H7 (cell line): ENCODE measurements at regions not wholly inside any gene's neighbourhood (a gene's known extent, or its start where the extent isn't known, plus 50 kb on each side); places are given as distances from the start of the nearest gene placed in this dataset.
"Not testable (repeated sequence)": the region's sequence is repeated elsewhere in the genome, so short reads cannot be mapped to it uniquely, and the experiment has no call there.

ENCODE experiments used
- DNase-seq: peaks from one replicate; pipeline ENCODE4 v3.0.0; 2012
- H3K27me3 ChIP-seq: 2 replicates; pipeline ENCODE4 v1.6.0; 2011; ENCODE audit warnings: mild to moderate bottlenecking, low read length; ENCODE audit not compliant: control insufficient read depth, insufficient read depth
- H3K36me3 ChIP-seq: replicated peaks from 2 replicates; pipeline ENCODE4 v1.5.1; 2011; ENCODE audit warnings: low read length; ENCODE audit not compliant: control insufficient read depth, insufficient read depth
- H3K4me3 ChIP-seq: 2 replicates; pipeline ENCODE4 v1.5.1; 2011; ENCODE audit warnings: low read depth, mild to moderate bottlenecking, control low read depth, low read length, moderate library complexity; ENCODE audit not compliant: insufficient read depth

GRCh38 chr3:102905811-102906210 lies 471.0 kb downstream of the ZPLD1 start:
- H3K4me3 ChIP-seq: no peak overlapping the region
- H3K27me3 ChIP-seq: no peaks in the 10 kb centered on the region; the same call in 1 of the 2 replicates
- no peak for DNase-seq
- H3K36me3 ChIP-seq: no peaks in the 10 kb centered on the region

DNA sequence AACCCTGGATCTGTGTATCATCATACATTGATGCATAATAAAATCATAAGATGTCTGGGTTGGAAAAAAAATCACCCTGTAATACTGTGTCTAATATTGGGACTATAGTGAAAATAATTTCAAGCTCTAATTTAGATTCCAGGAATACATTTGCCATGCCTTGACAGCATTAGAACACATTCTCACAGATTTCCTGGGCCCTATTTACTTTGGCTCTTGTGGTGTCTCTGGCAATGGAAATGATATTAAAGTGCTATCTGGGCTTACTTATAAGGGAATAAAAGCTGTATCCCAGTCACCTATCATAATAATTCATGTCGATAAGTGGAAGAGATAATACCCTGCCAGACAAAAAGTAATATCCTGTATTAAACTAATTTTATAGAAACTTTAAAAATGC lies 472.0 kb downstream of the ZPLD1 start:
- Histone ChIP-seq H3K27me3 (no peaks in the 10 kb centered on the region), H3K36me3 (no peaks in the 10 kb centered on the region), H3K4me3 (no peak overlapping the region)
- DNase-seq: no peak

- Histone ChIP-seq H3K27me3 (no peaks in the 10 kb centered on the region), H3K36me3 (no peaks in the 10 kb centered on the region), H3K4me3 (no peak overlapping the region)
- DNase-seq: no peak
Observed at GRCh38 chr3:102909904-102910303, 475.1 kb downstream of the ZPLD1 start.

DNA sequence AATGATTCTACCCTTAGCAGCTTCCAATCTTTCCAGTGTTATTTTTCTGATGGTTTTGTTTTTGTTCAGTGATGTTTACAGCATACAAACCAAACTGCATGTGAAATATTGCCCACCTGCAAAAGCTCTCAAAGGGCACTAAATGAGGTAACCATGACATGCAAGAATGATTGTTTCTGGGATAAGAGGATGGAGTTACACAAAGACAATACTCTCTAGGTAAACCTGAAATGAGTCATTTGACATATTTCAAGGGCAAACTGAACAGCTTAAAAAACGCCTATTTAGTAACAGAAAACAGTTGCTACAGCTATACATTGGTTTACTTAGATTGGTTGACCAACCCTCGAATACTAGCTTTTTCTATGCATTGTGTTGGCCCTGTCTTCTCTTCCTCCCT lies 481.7 kb downstream of the ZPLD1 start:
- H3K36me3 ChIP-seq: no peaks in the 10 kb centered on the region
- no peak for DNase-seq
- no peak overlapping the region for H3K4me3 ChIP-seq
- H3K27me3 ChIP-seq: no peaks in the 10 kb centered on the region

GRCh38 chr3:102926618-102927017 lies 491.8 kb downstream of the ZPLD1 start:
- Histone ChIP-seq H3K27me3 (no peaks in the 10 kb centered on the region), H3K36me3 (no peaks in the 10 kb centered on the region), H3K4me3 (no peak overlapping the region)
- DNase-seq: no peak

DNA sequence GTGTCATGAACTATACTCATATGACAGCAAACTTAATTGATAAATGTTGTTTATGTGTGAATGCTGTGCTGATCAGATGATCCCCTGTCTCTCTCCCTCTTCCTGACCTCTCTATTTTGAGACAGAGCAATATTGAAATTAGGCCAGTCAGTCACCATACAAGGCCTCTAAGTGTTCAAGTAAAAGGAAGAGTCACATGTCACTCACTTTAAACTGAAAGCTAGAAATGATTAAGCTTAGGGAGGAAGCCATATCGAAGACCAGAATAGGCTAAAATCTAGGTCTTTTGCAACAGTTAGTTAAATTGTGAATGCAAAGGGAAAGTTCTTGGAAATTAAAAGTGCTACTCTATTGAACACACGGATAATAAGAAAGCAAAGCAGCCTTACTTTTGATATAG lies 498.6 kb downstream of the ZPLD1 start:
- Histone ChIP-seq H3K4me3 (no peak overlapping the region), H3K27me3 (no peaks in the 10 kb centered on the region), H3K36me3 (no peaks in the 10 kb centered on the region)
- DNase-seq: no peak

DNA sequence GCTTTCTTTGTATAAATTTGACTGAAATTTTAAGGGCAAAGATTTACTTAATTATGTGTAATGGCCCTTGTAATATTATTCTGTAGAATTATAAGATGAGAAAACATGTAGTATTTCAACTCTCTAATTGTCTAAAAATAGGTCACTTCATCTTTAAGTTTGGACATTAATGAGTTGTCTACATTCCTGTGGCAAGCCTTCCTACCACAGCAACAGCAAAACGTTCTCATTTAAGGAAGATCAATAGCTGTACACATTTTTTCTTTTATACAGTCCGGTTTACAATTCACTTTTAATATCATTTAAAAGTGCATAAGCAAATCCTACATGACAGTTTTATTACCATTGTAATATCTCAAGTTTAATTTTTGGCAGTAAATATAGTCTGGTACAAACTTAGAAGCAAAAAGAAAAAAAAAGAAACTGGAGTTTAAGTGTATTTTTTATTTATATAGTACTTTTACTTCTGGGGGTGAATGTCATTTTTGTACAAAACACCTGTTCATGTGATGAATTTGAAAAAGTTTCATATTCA lies 501.8 kb downstream of the ZPLD1 start:
- H3K4me3 ChIP-seq: no peak overlapping the region
- H3K27me3 ChIP-seq: no peaks in the 10 kb centered on the region
- DNase-seq: no peak
- H3K36me3 ChIP-seq: no peaks in the 10 kb centered on the region

- H3K36me3 ChIP-seq: no peaks in the 10 kb centered on the region
- DNase-seq: no peak
Observed at GRCh38 chr3:102941786-102942185, 507.0 kb downstream of the ZPLD1 start.

DNA sequence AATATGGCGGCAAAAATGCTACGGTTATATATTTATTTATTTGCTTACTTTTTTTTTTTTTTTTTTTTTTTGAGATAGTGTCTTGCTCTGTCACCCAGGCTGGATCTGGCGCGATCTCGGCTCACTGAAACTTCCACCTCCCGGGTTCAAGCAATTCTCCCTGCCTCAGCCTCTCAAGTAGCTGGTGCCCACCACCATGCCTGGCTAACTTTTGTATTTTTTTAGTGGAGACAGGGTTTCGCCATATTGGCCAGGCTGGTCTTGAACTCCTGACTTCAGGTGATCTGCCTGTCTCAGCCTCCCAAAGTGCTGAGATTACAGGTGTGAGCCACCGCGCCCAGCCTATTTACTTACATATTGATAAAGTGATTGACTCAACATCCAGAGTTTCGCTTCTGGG lies 511.6 kb downstream of the ZPLD1 start:
- H3K27me3 ChIP-seq, DNase-seq, H3K36me3 ChIP-seq, H3K4me3 ChIP-seq: not testable (repeated sequence)

More at GRCh38 chr3:102941786-102942185, 507.0 kb downstream of the ZPLD1 start:
- H3K4me3 ChIP-seq: no peak overlapping the region
- H3K27me3 ChIP-seq: no peaks in the 10 kb centered on the region

DNA sequence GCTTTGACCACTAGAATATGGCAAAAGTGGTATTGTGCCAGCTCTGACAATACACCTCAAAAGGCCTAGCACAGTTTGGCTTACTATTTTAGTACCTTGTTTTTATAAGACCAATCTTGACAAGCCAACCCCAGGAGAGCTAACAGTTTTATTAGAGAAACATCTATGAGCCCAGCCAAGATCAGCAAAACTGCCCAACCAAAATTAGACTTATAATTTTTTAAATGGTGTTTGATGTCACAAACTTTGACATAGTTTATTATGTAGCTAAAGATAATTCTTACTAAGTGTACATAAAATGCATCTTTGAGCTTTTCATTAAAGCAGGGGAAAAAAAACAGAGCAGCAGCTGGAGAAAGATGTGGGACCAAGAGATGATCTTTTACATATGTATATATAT lies 537.5 kb downstream of the ZPLD1 start:
- no peak overlapping the region for H3K4me3 ChIP-seq
- H3K27me3 ChIP-seq: no peaks in the 10 kb centered on the region
- no peak for DNase-seq
- no peaks in the 10 kb centered on the region for H3K36me3 ChIP-seq

DNA sequence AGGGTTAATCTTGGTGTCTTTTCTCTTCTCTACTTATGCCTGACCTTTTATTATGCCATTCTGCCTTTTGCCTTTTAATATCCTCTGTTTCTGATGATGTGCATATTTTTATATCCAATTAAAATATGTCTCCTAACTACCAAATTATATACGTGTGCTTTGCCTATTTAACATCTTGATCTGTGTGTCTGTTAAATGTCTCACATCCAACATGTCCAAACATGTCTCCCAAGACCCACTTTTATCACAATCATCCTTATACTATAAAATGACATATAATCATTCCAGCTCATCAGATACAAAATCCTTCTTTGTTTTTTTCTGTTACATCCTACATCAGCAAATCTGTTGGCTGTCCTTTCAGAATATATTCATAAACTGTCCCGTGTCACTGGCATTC lies 539.5 kb downstream of the ZPLD1 start:
- DNase-seq: no peak
- Histone ChIP-seq H3K36me3 (no peaks in the 10 kb centered on the region), H3K27me3 (no peaks in the 10 kb centered on the region), H3K4me3 (no peak overlapping the region)

DNA sequence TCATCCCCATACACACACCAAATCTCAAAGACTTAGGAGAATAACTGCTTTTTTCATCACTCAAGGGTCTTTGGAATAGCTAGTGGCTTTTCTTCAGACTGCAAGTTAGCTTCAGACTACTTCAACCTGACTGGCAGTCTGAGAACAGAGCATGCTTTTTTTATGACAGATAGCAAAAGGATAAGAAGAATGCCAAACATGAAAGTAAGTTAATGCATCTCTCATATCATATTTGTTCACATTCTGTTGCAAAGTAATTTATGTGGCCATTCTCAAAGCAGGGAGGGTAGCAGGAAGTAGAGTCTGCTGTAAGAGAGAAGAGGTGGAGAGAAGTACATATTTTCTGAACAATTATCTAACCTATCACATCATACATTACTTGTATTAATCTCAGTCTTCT lies 544.4 kb downstream of the ZPLD1 start:
- Histone ChIP-seq H3K4me3 (no peak overlapping the region), H3K36me3 (no peaks in the 10 kb centered on the region), H3K27me3 (no peaks in the 10 kb centered on the region)
- DNase-seq: no peak

DNA sequence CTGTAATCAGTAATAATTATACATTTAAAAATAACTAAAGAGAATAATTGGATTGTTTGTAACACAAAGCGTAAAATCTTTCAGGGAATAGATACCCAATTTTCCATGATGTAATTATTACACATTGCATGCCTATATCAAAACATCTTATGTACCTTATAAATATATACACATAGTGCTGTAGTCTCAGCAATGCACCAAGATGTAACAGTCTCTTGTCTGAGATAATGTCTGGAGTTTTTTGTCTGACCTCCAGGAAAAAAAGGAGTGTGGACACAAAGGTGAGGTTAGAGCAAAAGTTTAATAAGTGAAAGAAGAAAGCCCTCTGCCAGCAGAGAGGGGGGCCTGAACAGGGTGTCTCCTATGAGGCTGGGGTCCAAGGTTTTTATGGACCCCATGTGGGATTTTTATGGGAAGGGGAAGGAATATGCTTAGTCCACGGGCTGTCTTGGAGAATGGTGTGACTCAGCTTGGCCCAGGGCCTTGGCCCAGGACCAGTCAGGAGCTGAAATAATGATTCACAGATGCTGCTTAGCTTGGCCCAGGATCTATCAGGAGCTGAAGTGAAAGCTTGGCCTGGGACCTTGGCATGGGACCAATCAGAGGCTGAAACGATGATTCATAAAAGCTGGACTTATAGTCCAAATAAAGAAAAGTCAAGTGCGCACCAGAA lies 545.0 kb downstream of the ZPLD1 start:
- Histone ChIP-seq H3K4me3 (no peak overlapping the region), H3K27me3 (no peaks in the 10 kb centered on the region), H3K36me3 (no peaks in the 10 kb centered on the region)
- DNase-seq: no peak

DNA sequence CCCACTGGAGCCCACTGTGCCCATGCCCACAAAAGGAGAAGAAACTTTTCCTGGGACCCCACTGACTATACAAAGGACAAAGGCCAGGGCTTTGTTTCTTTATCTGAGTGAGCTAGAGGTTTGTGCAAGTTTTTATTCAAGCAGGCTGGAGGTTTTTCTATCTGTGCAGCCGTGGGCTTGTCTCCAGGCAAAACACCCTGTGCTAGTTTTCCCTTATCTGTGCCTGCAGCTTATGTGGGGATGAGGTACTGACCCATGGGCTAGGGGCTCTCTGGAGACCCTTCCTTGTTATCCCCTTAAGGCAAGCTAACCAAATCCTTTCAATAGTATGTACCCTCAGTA lies 545.5 kb downstream of the ZPLD1 start:
- DNase-seq: no peak
- no peak overlapping the region for H3K4me3 ChIP-seq
- no peaks in the 10 kb centered on the region for H3K36me3 ChIP-seq
- no peaks in the 10 kb centered on the region for H3K27me3 ChIP-seq

DNA sequence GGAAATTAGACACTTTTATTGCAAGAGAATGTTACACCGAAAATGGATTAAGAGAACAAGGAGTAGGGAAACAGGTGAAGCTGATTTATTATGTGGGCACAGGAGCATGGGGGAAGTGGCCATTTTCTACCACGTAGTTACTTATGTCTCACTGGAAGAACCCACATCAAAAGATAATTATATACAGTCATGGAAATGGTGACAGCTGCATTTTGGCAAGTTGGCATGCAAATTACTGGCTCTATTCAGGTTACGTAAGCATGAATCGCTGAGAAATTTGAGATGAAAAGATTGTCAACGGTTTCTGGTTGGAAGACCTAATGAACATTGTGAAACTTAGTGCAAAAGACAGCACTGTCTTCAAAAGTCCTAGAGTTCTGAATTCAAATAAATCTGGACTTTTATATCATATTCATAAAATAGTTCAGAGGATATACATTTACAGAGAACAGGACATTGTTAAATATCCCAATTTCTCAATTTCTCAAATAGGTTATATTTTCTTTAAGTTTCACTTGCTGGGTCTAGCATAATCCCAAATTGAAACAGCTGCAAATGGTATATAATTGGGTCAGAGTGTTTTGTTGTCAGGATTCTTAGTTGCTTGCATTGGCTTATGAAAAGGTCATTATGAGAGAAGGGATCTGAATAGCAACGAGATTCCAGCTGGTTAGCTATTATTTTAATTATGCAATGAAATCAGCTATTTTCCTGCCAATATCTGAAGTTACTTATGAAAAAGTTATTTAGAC lies 567.8 kb downstream of the ZPLD1 start:
- DNase-seq: no peak
- Histone ChIP-seq H3K27me3 (no peaks in the 10 kb centered on the region), H3K4me3 (no peak overlapping the region), H3K36me3 (no peaks in the 10 kb centered on the region)
